GM12878 (cell line): ENCODE measurements at regions not wholly inside any gene's neighbourhood (a gene's known extent, or its start where the extent isn't known, plus 50 kb on each side); places are given as distances from the start of the nearest gene placed in this dataset.

Experiments
- ATAC-seq: fragments of 200-7000 bp; cut with Tn5 transposase; 3 replicates; pipeline ENCODE4 v1.9.1; 2020; ENCODE audit warnings: mild to moderate bottlenecking, moderate library complexity
- BruUV-seq: library from RNA; stranded (reverse); fragments of 400-500 nt; replicated peaks from 2 replicates; lab custom pipeline; 2021; lab: Mats Ljungman, UMichigan
- CTCF ChIA-PET: fragments of 300-600 bp; sonication (Branson Sonifier 250); formaldehyde crosslinking; extraction: SDS; loops from one replicate; lab custom pipeline; 2021; ENCODE audit warnings: inconsistent platforms; lab: Yijun Ruan, JAX
- POLR2A ChIA-PET: fragments of 350-600 bp; formaldehyde crosslinking; extraction: SDS; loops from one replicate; lab custom pipeline; 2021; ENCODE audit warnings: inconsistent platforms; lab: Charles Lee
- RAD21 ChIA-PET: fragments of 300-600 bp; sonication (Branson Sonifier 250); formaldehyde crosslinking; loops from one replicate; lab custom pipeline; 2023; ENCODE audit warnings: antibody characterized with exemption; ENCODE audit not compliant: unreplicated experiment; lab: Charles Lee
- SMC1A ChIA-PET: fragments of 300-600 bp; sonication (Branson Sonifier 250); formaldehyde crosslinking; loops from one replicate; lab custom pipeline; 2023; ENCODE audit not compliant: unreplicated experiment, uncharacterized antibody; lab: Charles Lee
- DNase-seq: peaks from one replicate; pipeline ENCODE4 v3.0.0-alpha.2; 2011; ENCODE audit warnings: low read depth, low spot score
- FAIRE-seq: peaks from 3 replicates; lab custom pipeline; 2011; peaks lifted over from hg19 to GRCh38; lab: Jason Lieb, UNC
- H2AFZ ChIP-seq: 2 replicates; pipeline ENCODE4 v1.6.0; 2011; ENCODE audit warnings: low read depth, low read length, control low read depth; ENCODE audit not compliant: control insufficient read depth
- H3K27ac ChIP-seq: 2 replicates; pipeline ENCODE4 v1.5.1; 2011; ENCODE audit warnings: control low read depth; ENCODE audit not compliant: control insufficient read depth, insufficient read depth
- H3K27me3 ChIP-seq, 2 experiments: replicated peaks in 1 of 2; 2 replicates each; pipeline versions ENCODE4 v1.6.0 to v1.6.1; 2011; ENCODE audit warnings: low read length in 1 of 2; ENCODE audit not compliant: control insufficient read depth in 2 of 2, insufficient read depth in 2 of 2
- H3K36me3 ChIP-seq, 2 experiments: 2 replicates each; pipeline ENCODE4 v1.5.1; 2011; ENCODE audit warnings: low read length in 1 of 2; ENCODE audit not compliant: control insufficient read depth in 2 of 2, insufficient read depth in 2 of 2
- H3K4me1 ChIP-seq: 2 replicates; pipeline ENCODE4 v1.6.1; 2011; ENCODE audit warnings: mild to moderate bottlenecking, low read length, moderate library complexity, mixed read lengths; ENCODE audit not compliant: control insufficient read depth, insufficient read depth
- H3K4me2 ChIP-seq: 2 replicates; pipeline ENCODE4 v1.6.0; 2011; ENCODE audit warnings: control low read depth; ENCODE audit not compliant: control insufficient read depth, insufficient read depth
- H3K4me3 ChIP-seq: fragments of 200-600 bp; sonication (generic); 2 replicates; pipeline ENCODE4 v1.5.1; 2016
- H3K79me2 ChIP-seq: 2 replicates; pipeline ENCODE4 v1.6.0; 2011; ENCODE audit warnings: low read length; ENCODE audit not compliant: control insufficient read depth, insufficient read depth
- H3K9ac ChIP-seq: 2 replicates; pipeline ENCODE4 v1.8.0; 2011; ENCODE audit warnings: low read length, control low read depth, mixed read lengths; ENCODE audit not compliant: control insufficient read depth, insufficient read depth
- H3K9me3 ChIP-seq: replicated peaks from 3 replicates; pipeline ENCODE4 v1.5.1; 2011; ENCODE audit warnings: mild to moderate bottlenecking, low read length; ENCODE audit not compliant: control insufficient read depth, insufficient read depth
- H4K20me1 ChIP-seq: 2 replicates; pipeline ENCODE4 v1.6.0; 2011; ENCODE audit not compliant: control insufficient read depth, insufficient read depth
- EP300 ChIP-seq, 2 experiments: fragments of 150-350 bp in 1 of 2; IDR thresholded peaks; 2 replicates each; pipeline ENCODE4 v1.6.1; 2011 to 2012; ENCODE audit warnings: low read depth in 2 of 2, low read length in 2 of 2, borderline replicate concordance in 1 of 2, improper control_type of control experiment in 1 of 2, inconsistent platforms in 1 of 2; ENCODE audit not compliant: control insufficient read depth in 1 of 2
- GABPA ChIP-seq: IDR thresholded peaks from 2 replicates; pipeline ENCODE4 v1.6.1; 2014; ENCODE audit warnings: antibody characterized with exemption, low read depth, mild to moderate bottlenecking, inconsistent platforms
- PAX8 ChIP-seq: fragments of 450-650 bp; IDR thresholded peaks from 2 replicates; pipeline ENCODE4 v1.6.1; 2017; ENCODE audit warnings: mild to moderate bottlenecking, moderate library complexity
- POU2F2 ChIP-seq: IDR thresholded peaks from 3 replicates; pipeline ENCODE4 v1.6.1; 2011; ENCODE audit warnings: low read depth, mild to moderate bottlenecking, low read length, borderline replicate concordance
- SIN3A ChIP-seq: IDR thresholded peaks from 2 replicates; pipeline ENCODE4 v1.6.1; 2012; ENCODE audit warnings: low read depth, low read length, improper control_type of control experiment
- SMAD1 ChIP-seq: fragments of 450-650 bp; IDR thresholded peaks from 2 replicates; pipeline ENCODE4 v1.6.1; 2018; ENCODE audit warnings: mild to moderate bottlenecking, low read depth; ENCODE audit not compliant: partially characterized antibody
- SMAD5 ChIP-seq: IDR thresholded peaks from 2 replicates; pipeline ENCODE4 v1.6.1; 2016; ENCODE audit warnings: antibody characterized with exemption, low read depth
- SMARCA5 ChIP-seq: fragments of 450-650 bp; IDR thresholded peaks from 2 replicates; pipeline ENCODE4 v1.6.1; 2017; ENCODE audit warnings: mild to moderate bottlenecking
- SP1 ChIP-seq: IDR thresholded peaks from one replicate; pipeline ENCODE4 v1.6.1; 2011; ENCODE audit warnings: low read depth, low read length
- SRF ChIP-seq, 2 experiments: IDR thresholded peaks; 2 replicates each; pipeline ENCODE4 v1.6.1; 2011; ENCODE audit warnings: low read depth in 2 of 2, low read length in 2 of 2, mild to moderate bottlenecking in 1 of 2, moderate library complexity in 1 of 2
- TAF1 ChIP-seq: IDR thresholded peaks from 2 replicates; pipeline ENCODE4 v1.6.1; 2011; ENCODE audit warnings: mild to moderate bottlenecking, low read depth, low read length, borderline replicate concordance
- ZBED1 ChIP-seq: IDR thresholded peaks from 2 replicates; pipeline ENCODE4 v1.6.1; 2016; ENCODE audit warnings: borderline replicate concordance
- WGBS: methylation state at CpG from one replicate; pipeline ENCODE4 v1.1.6; 2016; ENCODE audit warnings: low lambda C conversion rate; ENCODE audit not compliant: insufficient replicate concordance, insufficient coverage; ENCODE audit errors: missing lambda C conversion rate; 5-methylcytosine and 5-hydroxymethylcytosine counted together
- in situ Hi-C: fragments of 300-500 bp; cut with MboI; formaldehyde crosslinking; loops from 9 replicates; pipeline ENCODE4 v1.14.3; 2018; ENCODE audit warnings: mixed read lengths
- intact Hi-C: fragments of 100-400 bp; cut with micrococcal nuclease; formaldehyde crosslinking; loops from one replicate; pipeline ENCODE4 v1.14.2; 2022; ENCODE audit not compliant: unreplicated experiment

- TF ChIP-seq SRF (IDR thresholded peaks at IDR 0.05; ENCODE audit: low read depth in 2 of 2, low read length in 2 of 2), result no peak
Observed at GRCh38 chrX:39536211-39536610, 561.5 kb downstream of the BCOR start (continued).

DNA sequence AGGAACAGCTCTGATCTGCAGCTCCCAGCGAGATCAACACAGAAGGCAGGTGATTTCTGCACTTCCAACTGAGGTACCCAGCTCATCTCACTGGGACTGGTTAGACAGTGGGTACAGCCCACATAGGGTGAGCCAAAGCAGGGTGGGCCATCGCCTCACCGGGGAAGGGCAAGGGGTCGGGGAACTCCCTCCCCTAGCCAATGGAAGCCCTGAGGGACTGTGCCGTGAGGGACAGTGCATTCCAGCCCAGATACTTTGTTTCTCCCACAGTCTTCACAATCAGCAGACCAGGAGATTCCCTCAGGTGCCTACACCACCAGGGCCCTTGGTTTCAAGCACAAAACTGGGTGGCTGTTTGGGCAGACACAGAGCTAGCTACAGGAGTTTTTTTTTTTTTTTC is 555.9 kb downstream of the BCOR start:
- CTCF ChIA-PET, result no interaction called here
- no peaks in the 10 kb centered on the region for H3K79me2 ChIP-seq
- H3K27me3 ChIP-seq, result no peaks in the 10 kb centered on the region; a peak in 1 of 4 replicates
- RAD21 ChIA-PET, result no interaction called here
- intact Hi-C loops, result no loop called here
- ATAC-seq (no peak), FAIRE-seq (no peak), DNase-seq (no peak)
- WGBS, result 0% methylated on average over 5 of the region's 5 CpGs
- in situ Hi-C loops, result no loop called here
- BruUV-seq, result no TSS peak
- H3K4me1 ChIP-seq, result no peaks in the 10 kb centered on the region
- no peak overlapping the region for H2AFZ ChIP-seq
- POLR2A ChIA-PET, result interaction anchor here (0.7 kb wide), 1 partner anchor 13 kb away, joined by 4 read pairs; no protein-coding TSS in a partner anchor
- no peaks in the 10 kb centered on the region; the same call in 2 of the 3 replicates for H3K9me3 ChIP-seq
- no peak overlapping the region for H3K4me2 ChIP-seq
- TF ChIP-seq SP1 (no peak), EP300 (IDR thresholded peaks at IDR 0.05; ENCODE audit: borderline replicate concordance in 1 of 2, control insufficient read depth in 1 of 2, low read depth in 2 of 2, low read length in 2 of 2) (no peak), POU2F2 (no peak), SIN3A (no peak), SMAD1 (no peak), GABPA (no peak), ZBED1 (no peak), SMARCA5 (no peak), TAF1 (no peak), SMAD5 (no peak), PAX8 (no peak)
- SMC1A ChIA-PET, result no interaction called here
- no peaks in the 10 kb centered on the region for H4K20me1 ChIP-seq
- no peak overlapping the region for H3K27ac ChIP-seq
- no peak overlapping the region for H3K4me3 ChIP-seq
- H3K36me3 ChIP-seq, result no peaks in the 10 kb centered on the region
- H3K9ac ChIP-seq, result no peak overlapping the region
